ENCODE measurements at regions not wholly inside any gene's neighbourhood (a gene's known extent, or its start where the extent isn't known, plus 50 kb on each side); places are given as distances from the start of the nearest gene placed in this dataset.

GRCh38 chr21:20507783-20508182 lies 490.4 kb upstream of the NCAM2 start:
- no peak overlapping the region for H3K4me2 ChIP-seq (ENCODE audit: low read length)
- no peak for TF ChIP-seq CTCF (conservative IDR thresholded peaks at IDR 0.05; ENCODE audit: low read length)
- TF ChIP-seq EZH2phosphoT487 (IDR thresholded peaks at IDR 0.05; ENCODE audit: borderline replicate concordance, low read depth, low read length): no peak
- H3K27ac ChIP-seq (ENCODE audit: low read depth, low read length, poor library complexity, severe bottlenecking): no peak overlapping the region
- H4K20me1 ChIP-seq (ENCODE audit: insufficient read depth, low read length): no peaks in the 10 kb centered on the region
- no peaks in the 10 kb centered on the region for H3K79me2 ChIP-seq (ENCODE audit: insufficient read depth, low read depth, low read length)
- POLR2A ChIA-PET: no interaction called here
- H3K9me3 ChIP-seq (ENCODE audit: low read length): 0 out of 2 replicates have a peak, but pooled peaks cover 5% of the 10 kb centered on the region
- H3K4me1 ChIP-seq (ENCODE audit: insufficient read depth, low read length, poor library complexity, severe bottlenecking): no peaks in the 10 kb centered on the region
- no peak overlapping the region for H3K4me3 ChIP-seq (ENCODE audit: low read depth, low read length, poor library complexity, severe bottlenecking)
- BruUV-seq (replicated peaks): no TSS peak
- CTCF ChIA-PET (ENCODE audit: unreplicated experiment): no interaction called here
- intact Hi-C loops (cut with micrococcal nuclease; ENCODE audit: unreplicated experiment): no loop called here
- no peak for DNase-seq (ENCODE audit: low spot score)
- H3K36me3 ChIP-seq (ENCODE audit: insufficient read depth, low read length): no peaks in the 10 kb centered on the region
- H3K9me2 ChIP-seq (ENCODE audit: insufficient read depth, low read length): no peaks in the 10 kb centered on the region
- H2AFZ ChIP-seq (ENCODE audit: low read length): no peak overlapping the region

- intact Hi-C loops (cut with micrococcal nuclease; ENCODE audit: unreplicated experiment): no loop called here
- Histone ChIP-seq H3K4me2 (ENCODE audit: low read length) (no peak overlapping the region), H2AFZ (ENCODE audit: low read length) (no peak overlapping the region), H3K79me2 (ENCODE audit: insufficient read depth, low read depth, low read length) (no peaks in the 10 kb centered on the region), H4K20me1 (ENCODE audit: insufficient read depth, low read length) (no peaks in the 10 kb centered on the region), H3K9me2 (ENCODE audit: insufficient read depth, low read length) (no peaks in the 10 kb centered on the region), H3K4me1 (ENCODE audit: insufficient read depth, low read length, poor library complexity, severe bottlenecking) (no peaks in the 10 kb centered on the region), H3K36me3 (ENCODE audit: insufficient read depth, low read length) (no peaks in the 10 kb centered on the region), H3K9me3 (ENCODE audit: low read length) (peaks cover 15% of the 10 kb centered on the region; the same call in 1 of the 2 replicates), H3K4me3 (ENCODE audit: low read depth, low read length, poor library complexity, severe bottlenecking) (no peak overlapping the region), H3K27ac (ENCODE audit: low read depth, low read length, poor library complexity, severe bottlenecking) (no peak overlapping the region)
- ChIA-PET POLR2A (no interaction called here), CTCF (ENCODE audit: unreplicated experiment) (no interaction called here)
- no peak for DNase-seq (ENCODE audit: low spot score)
- TF ChIP-seq EZH2phosphoT487 (IDR thresholded peaks at IDR 0.05; ENCODE audit: borderline replicate concordance, low read depth, low read length) (no peak), CTCF (conservative IDR thresholded peaks at IDR 0.05; ENCODE audit: low read length) (no peak)
- no TSS peak for BruUV-seq (replicated peaks)
Measured at GRCh38 chr21:20511216-20511880, 486.9 kb upstream of the NCAM2 start.

GRCh38 chr21:20515446-20515845 lies 482.8 kb upstream of the NCAM2 start:
- H3K27ac ChIP-seq (ENCODE audit: low read depth, low read length, poor library complexity, severe bottlenecking): no peak overlapping the region
- CTCF ChIA-PET (ENCODE audit: unreplicated experiment): no interaction called here
- H4K20me1 ChIP-seq (ENCODE audit: insufficient read depth, low read length): no peaks in the 10 kb centered on the region
- no TSS peak for BruUV-seq (replicated peaks)
- peaks cover 18% of the 10 kb centered on the region; the same call in 1 of the 2 replicates for H3K9me3 ChIP-seq (ENCODE audit: low read length)
- DNase-seq (ENCODE audit: low spot score): no peak
- no peak overlapping the region for H2AFZ ChIP-seq (ENCODE audit: low read length)
- H3K9me2 ChIP-seq (ENCODE audit: insufficient read depth, low read length): no peaks in the 10 kb centered on the region
- no peaks in the 10 kb centered on the region for H3K4me1 ChIP-seq (ENCODE audit: insufficient read depth, low read length, poor library complexity, severe bottlenecking)
- POLR2A ChIA-PET: interaction anchor here (0.6 to 0.7 kb wide), 2 partner anchors 32 to 1847 kb away, joined by 3 to 4 read pairs; no protein-coding TSS in a partner anchor
- H3K4me2 ChIP-seq (ENCODE audit: low read length): no peak overlapping the region
- intact Hi-C loops (cut with micrococcal nuclease; ENCODE audit: unreplicated experiment): no loop called here
- TF ChIP-seq CTCF (conservative IDR thresholded peaks at IDR 0.05; ENCODE audit: low read length): no peak
- TF ChIP-seq EZH2phosphoT487 (IDR thresholded peaks at IDR 0.05; ENCODE audit: borderline replicate concordance, low read depth, low read length): no peak
- H3K4me3 ChIP-seq (ENCODE audit: low read depth, low read length, poor library complexity, severe bottlenecking): no peak overlapping the region
- H3K36me3 ChIP-seq (ENCODE audit: insufficient read depth, low read length): no peaks in the 10 kb centered on the region
- no peaks in the 10 kb centered on the region for H3K79me2 ChIP-seq (ENCODE audit: insufficient read depth, low read depth, low read length)

Data from OCI-LY7 (cell line).